Thyroid gland (tissue), 4 donors: ENCODE measurements at regions not wholly inside any gene's neighbourhood (a gene's known extent, or its start where the extent isn't known, plus 50 kb on each side); places are given as distances from the start of the nearest gene placed in this dataset.

Experiments used
- DNase-seq, 2 donors: peaks; one replicate each; pipeline ENCODE4 v3.0.0-alpha.2; 2019
- H3K27ac ChIP-seq, 3 donors: fragments of 200-600 bp; sonication (generic); 1 replicate in 2 of 3; 2 replicates in 1 of 3; pipeline ENCODE4 v1.5.1; 2016 to 2019; ENCODE audit warnings: mild to moderate bottlenecking in 1 of 3, moderate library complexity in 1 of 3
- H3K27me3 ChIP-seq: fragments of 200-600 bp; sonication (generic); one replicate; pipeline ENCODE4 v1.5.1; 2019
- H3K36me3 ChIP-seq, 2 donors: fragments of 200-600 bp; sonication (generic); one replicate each; pipeline ENCODE4 v1.5.1; 2016 to 2019
- H3K4me1 ChIP-seq, 2 donors: fragments of 200-600 bp; sonication (generic); one replicate each; pipeline ENCODE4 v1.5.1; 2017 to 2019
- H3K4me3 ChIP-seq, 3 donors: fragments of 200-600 bp; sonication (generic); replicated peaks in 1 of 3; 1 replicate in 2 of 3; 2 replicates in 1 of 3; pipeline ENCODE4 v1.5.1; 2016; ENCODE audit warnings: mild to moderate bottlenecking in 1 of 3
- H3K9me3 ChIP-seq: fragments of 200-600 bp; sonication (generic); one replicate; pipeline ENCODE4 v1.5.1; 2017
- POLR2A ChIP-seq, 2 donors: fragments of 450-650 bp; IDR thresholded peaks; one replicate each; pipeline ENCODE4 v1.6.1; 2017; ENCODE audit warnings: antibody characterized with exemption in 2 of 2, mild to moderate bottlenecking in 2 of 2, moderate library complexity in 1 of 2
- WGBS, 2 donors: methylation state at CpG; one replicate each; pipeline ENCODE4 v1.1.5; 2017; 5-methylcytosine and 5-hydroxymethylcytosine counted together
- intact Hi-C: fragments of 100-400 bp; cut with DNase I; formaldehyde crosslinking; loops from one replicate; pipeline ENCODE4 v1.15.1; 2023
- TF ChIP-seq, protein P1 (sequence below), 6 experiments: fragments of 200-600 bp in 3 of 6; fragments of 450-650 bp in 3 of 6; sonication (generic) in 3 of 6; IDR thresholded peaks; one replicate each; pipeline ENCODE4 v1.5.1; 2016 to 2019; ENCODE audit warnings: antibody characterized with exemption in 6 of 6, mild to moderate bottlenecking in 2 of 6, inconsistent platforms in 1 of 6, moderate library complexity in 1 of 6

DNA sequence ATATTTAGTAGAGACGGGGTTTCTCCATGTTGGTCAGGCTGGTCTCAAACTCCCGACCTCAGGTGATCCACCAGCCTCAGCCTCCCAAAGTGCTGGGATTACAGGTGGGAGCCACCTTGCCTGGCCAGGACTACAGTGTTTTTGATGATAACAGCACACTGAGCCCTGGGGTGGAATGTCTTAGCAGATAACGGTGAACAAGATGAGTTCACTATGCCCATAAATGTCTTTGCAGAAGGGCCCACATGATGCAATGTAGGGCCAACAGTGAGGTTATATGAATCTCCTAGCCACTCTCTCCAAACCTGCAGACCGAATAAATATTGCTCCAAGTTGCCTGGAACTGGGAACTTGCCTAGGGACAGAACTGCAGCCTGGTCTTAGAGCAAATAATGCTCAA, 235.1 kb downstream of the COG6 start:
- Histone ChIP-seq H3K4me1 (peaks cover 11 to 12% of the 10 kb centered on the region in 2 donors), H3K27ac (no peak overlapping the region), H3K27me3 (no peaks in the 10 kb centered on the region), H3K4me3 (no peak overlapping the region), H3K9me3 (no peaks in the 10 kb centered on the region), H3K36me3 (no peaks in the 10 kb centered on the region)
- no peak for TF ChIP-seq POLR2A (IDR thresholded peaks at IDR 0.05)
- intact Hi-C loops: no loop called here
- DNase-seq: no peak
- 96 to 100% methylated on average over 4 of the region's 4 CpGs for WGBS, 2 donors

DNA sequence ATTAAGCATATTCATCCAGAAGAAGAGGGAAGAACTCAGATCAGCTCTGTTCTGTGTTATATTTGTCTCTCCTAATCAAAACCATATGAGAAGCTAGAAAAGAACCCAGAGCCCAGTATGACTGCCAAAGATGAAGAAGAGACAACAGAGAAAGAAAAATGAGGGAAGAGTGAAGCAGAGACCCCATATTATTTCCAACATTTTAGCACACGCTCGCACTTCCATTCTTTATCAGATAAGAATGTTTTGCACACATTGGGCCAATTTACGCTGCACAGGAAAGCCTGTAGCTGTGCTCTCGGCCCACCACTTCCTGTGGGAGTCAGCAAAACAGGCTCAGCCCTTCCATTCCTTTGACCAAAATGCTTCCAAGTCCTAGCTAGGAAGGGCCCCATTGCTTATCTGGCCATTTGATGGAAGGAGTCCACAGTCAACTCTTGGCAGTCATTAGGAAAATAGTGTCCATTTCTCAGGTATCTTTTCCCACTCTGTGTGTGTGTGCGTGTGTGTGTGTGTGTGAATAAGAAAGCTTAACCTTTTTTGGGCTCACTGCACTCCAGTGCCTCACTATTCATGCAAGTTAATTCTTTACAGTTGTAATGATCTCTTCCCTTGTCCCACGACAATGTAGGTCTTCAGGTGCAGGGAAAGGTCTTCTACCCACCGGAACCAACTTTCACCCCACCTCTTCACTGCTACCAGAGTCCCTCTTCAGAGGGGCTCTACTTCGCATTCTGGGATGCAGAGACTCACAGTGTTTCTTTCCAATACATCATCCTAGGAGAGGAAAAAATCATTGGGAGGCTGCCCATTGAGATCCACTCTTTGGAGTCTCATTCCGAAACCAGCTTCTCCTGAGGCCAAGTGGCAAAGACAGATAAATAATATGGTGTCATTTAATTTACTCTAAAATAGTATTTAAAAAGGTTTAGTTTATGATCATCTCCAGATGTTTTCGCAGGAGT, 237.5 kb downstream of the COG6 start:
- Histone ChIP-seq H3K27ac (no peak overlapping the region), H3K27me3 (no peaks in the 10 kb centered on the region), H3K36me3 (no peaks in the 10 kb centered on the region), H3K9me3 (no peaks in the 10 kb centered on the region), H3K4me3 (no peak overlapping the region), H3K4me1 (peaks cover 11 to 12% of the 10 kb centered on the region in 2 donors)
- intact Hi-C loops: no loop called here
- DNase-seq: peak in 1 of 2 donors; percentile 9
- WGBS, 2 donors: 60 to 71% methylated on average over 10 of the region's 10 CpGs
- TF ChIP-seq POLR2A (IDR thresholded peaks at IDR 0.05): no peak
- TF ChIP-seq, protein P1, sequence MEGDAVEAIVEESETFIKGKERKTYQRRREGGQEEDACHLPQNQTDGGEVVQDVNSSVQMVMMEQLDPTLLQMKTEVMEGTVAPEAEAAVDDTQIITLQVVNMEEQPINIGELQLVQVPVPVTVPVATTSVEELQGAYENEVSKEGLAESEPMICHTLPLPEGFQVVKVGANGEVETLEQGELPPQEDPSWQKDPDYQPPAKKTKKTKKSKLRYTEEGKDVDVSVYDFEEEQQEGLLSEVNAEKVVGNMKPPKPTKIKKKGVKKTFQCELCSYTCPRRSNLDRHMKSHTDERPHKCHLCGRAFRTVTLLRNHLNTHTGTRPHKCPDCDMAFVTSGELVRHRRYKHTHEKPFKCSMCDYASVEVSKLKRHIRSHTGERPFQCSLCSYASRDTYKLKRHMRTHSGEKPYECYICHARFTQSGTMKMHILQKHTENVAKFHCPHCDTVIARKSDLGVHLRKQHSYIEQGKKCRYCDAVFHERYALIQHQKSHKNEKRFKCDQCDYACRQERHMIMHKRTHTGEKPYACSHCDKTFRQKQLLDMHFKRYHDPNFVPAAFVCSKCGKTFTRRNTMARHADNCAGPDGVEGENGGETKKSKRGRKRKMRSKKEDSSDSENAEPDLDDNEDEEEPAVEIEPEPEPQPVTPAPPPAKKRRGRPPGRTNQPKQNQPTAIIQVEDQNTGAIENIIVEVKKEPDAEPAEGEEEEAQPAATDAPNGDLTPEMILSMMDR (IDR thresholded peaks at IDR 0.05): no peak

DNA sequence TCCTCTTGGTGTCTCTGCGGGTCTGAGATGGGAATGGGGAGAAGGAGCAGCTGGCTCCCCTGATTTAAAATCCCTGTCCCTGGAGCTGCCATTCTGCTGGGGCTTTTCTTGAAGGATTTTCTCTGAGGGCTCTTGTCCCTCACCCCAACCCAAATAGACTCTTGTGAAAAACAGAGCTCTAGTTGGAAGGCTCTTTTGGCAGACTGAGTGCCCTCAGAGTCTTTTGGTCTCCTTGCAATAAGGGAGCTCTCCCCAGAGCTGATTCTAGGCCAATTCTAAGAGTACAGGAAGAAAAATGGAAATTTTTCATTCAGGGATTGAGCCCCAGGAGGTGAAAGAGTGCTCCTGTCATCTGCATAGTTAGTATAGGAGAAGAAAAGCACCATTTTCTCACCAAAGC, 238.3 kb downstream of the COG6 start:
- Histone ChIP-seq H3K36me3 (no peaks in the 10 kb centered on the region), H3K4me1 (peaks cover 5 to 8% of the 10 kb centered on the region in 2 donors), H3K9me3 (no peaks in the 10 kb centered on the region), H3K27me3 (no peaks in the 10 kb centered on the region), H3K27ac (no peak overlapping the region), H3K4me3 (no peak overlapping the region)
- TF ChIP-seq POLR2A (IDR thresholded peaks at IDR 0.05): no peak
- TF ChIP-seq, protein P1 (IDR thresholded peaks at IDR 0.05): no peak
- 62 to 91% methylated on average over 1 of the region's 1 CpG for WGBS, 2 donors
- DNase-seq: no peak
- intact Hi-C loops: no loop called here

DNA sequence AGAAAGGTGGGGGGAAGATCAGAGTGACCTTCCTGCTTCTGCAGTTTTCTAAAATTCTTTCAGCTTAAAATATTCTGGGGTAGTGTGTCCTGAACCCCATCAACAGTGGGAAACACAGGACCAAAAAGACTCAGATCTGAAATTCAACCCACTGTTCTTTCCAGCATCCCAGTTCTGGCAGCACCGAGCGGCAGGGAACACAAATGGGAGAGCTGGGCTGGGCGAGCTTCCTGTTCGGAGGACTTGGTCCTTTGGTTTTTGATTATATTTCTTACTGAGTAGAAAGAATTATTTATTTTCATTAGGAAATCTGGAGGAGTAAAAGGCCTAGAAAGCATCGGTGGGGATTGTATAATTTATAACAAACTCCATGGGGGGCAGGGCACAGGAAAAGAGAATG, 239.1 kb downstream of the COG6 start:
- DNase-seq: no peak

DNA sequence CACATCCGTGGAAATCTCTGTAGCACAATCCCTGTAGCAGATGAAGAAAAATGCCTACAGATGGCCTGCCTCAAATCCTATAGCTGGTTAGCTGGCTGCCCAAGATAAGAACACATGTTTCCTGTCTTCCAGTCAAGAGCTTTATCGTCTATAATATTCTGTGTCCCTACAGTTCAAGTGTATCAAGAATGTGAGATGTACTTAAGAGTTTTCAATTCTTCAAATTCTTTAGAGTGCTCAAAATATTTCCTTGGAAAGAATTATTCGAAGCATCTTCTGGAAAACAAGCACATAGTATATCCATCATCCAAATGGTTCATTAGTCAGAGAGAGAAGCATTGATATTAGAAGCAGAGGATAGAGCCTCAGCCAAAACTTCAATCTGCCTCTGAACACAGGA, 239.8 kb downstream of the COG6 start:
- H3K4me1 ChIP-seq: no peaks in the 10 kb centered on the region
- intact Hi-C loops: no loop called here
- no peaks in the 10 kb centered on the region for H3K9me3 ChIP-seq

More for the DNA sequence above, 239.1 kb downstream of the COG6 start:
- Histone ChIP-seq H3K27me3 (no peaks in the 10 kb centered on the region), H3K36me3 (no peaks in the 10 kb centered on the region), H3K9me3 (no peaks in the 10 kb centered on the region), H3K27ac (no peak overlapping the region), H3K4me3 (no peak overlapping the region), H3K4me1 (peaks cover 0 to under 1% of the 10 kb centered on the region in 2 donors)
- intact Hi-C loops: no loop called here
- TF ChIP-seq, protein P1 (IDR thresholded peaks at IDR 0.05): no peak
- TF ChIP-seq POLR2A (IDR thresholded peaks at IDR 0.05): no peak
- 69 to 87% methylated on average over 5 of the region's 5 CpGs for WGBS, 2 donors

More for the DNA sequence above, 239.8 kb downstream of the COG6 start:
- no peak overlapping the region for H3K4me3 ChIP-seq
- no peaks in the 10 kb centered on the region for H3K36me3 ChIP-seq
- H3K27me3 ChIP-seq: no peaks in the 10 kb centered on the region
- H3K27ac ChIP-seq: no peak overlapping the region
- 34 to 46% methylated on average over 3 of the region's 3 CpGs for WGBS, 2 donors
- TF ChIP-seq, protein P1 (IDR thresholded peaks at IDR 0.05): no peak
- TF ChIP-seq POLR2A (IDR thresholded peaks at IDR 0.05): no peak
- DNase-seq: no peak
